ENCODE measurements at regions not wholly inside any gene's neighbourhood (a gene's known extent, or its start where the extent isn't known, plus 50 kb on each side); places are given as distances from the start of the nearest gene placed in this dataset.

- no peak for DNase-seq (ENCODE audit: low read depth)
- TF ChIP-seq MYC (IDR thresholded peaks at IDR 0.05; ENCODE audit: low read depth, low read length) (no peak), CTCF (IDR thresholded peaks at IDR 0.05; ENCODE audit: low read depth, low read length) (no peak), POLR2A (IDR thresholded peaks at IDR 0.05; ENCODE audit: extremely low read depth, insufficient read length) (no peak), MAX (IDR thresholded peaks at IDR 0.05; ENCODE audit: low read depth, low read length) (no peak)
- no peak overlapping the region for H3K4me3 ChIP-seq (ENCODE audit: low read depth, low read length)
These were observed 52.8 kb upstream of the IL1RAPL2 start for GRCh38 chrX:104513162-104513561.

GRCh38 chrX:104510801-104511200 is 55.2 kb upstream of the IL1RAPL2 start:
- DNase-seq (ENCODE audit: low read depth): no peak
- TF ChIP-seq CTCF (IDR thresholded peaks at IDR 0.05; ENCODE audit: low read depth, low read length) (no peak), MYC (IDR thresholded peaks at IDR 0.05; ENCODE audit: low read depth, low read length) (no peak), POLR2A (IDR thresholded peaks at IDR 0.05; ENCODE audit: extremely low read depth, insufficient read length) (no peak), MAX (IDR thresholded peaks at IDR 0.05; ENCODE audit: low read depth, low read length) (no peak)

GRCh38 chrX:104502460-104502859 is 63.5 kb upstream of the IL1RAPL2 start:
- H3K4me3 ChIP-seq (ENCODE audit: low read depth, low read length): no peak overlapping the region
- no peak for TF ChIP-seq POLR2A (IDR thresholded peaks at IDR 0.05; ENCODE audit: extremely low read depth, insufficient read length)
- no peak for TF ChIP-seq MAX (IDR thresholded peaks at IDR 0.05; ENCODE audit: low read depth, low read length)
- no peak for TF ChIP-seq MYC (IDR thresholded peaks at IDR 0.05; ENCODE audit: low read depth, low read length)
- TF ChIP-seq CTCF (IDR thresholded peaks at IDR 0.05; ENCODE audit: low read depth, low read length): no peak
- no peak for DNase-seq (ENCODE audit: low read depth)

More at GRCh38 chrX:104510801-104511200, 55.2 kb upstream of the IL1RAPL2 start:
- H3K4me3 ChIP-seq (ENCODE audit: low read depth, low read length): no peak overlapping the region

GRCh38 chrX:104488811-104489210 is 77.2 kb upstream of the IL1RAPL2 start:
- TF ChIP-seq POLR2A (IDR thresholded peaks at IDR 0.05; ENCODE audit: extremely low read depth, insufficient read length) (no peak), MYC (IDR thresholded peaks at IDR 0.05; ENCODE audit: low read depth, low read length) (no peak), MAX (IDR thresholded peaks at IDR 0.05; ENCODE audit: low read depth, low read length) (no peak), CTCF (IDR thresholded peaks at IDR 0.05; ENCODE audit: low read depth, low read length) (no peak)
- no peak for DNase-seq (ENCODE audit: low read depth)

GRCh38 chrX:104486691-104487090 is 79.3 kb upstream of the IL1RAPL2 start:
- DNase-seq (ENCODE audit: low read depth): no peak
- TF ChIP-seq MAX (IDR thresholded peaks at IDR 0.05; ENCODE audit: low read depth, low read length) (no peak), MYC (IDR thresholded peaks at IDR 0.05; ENCODE audit: low read depth, low read length) (no peak), POLR2A (IDR thresholded peaks at IDR 0.05; ENCODE audit: extremely low read depth, insufficient read length) (no peak), CTCF (IDR thresholded peaks at IDR 0.05; ENCODE audit: low read depth, low read length) (no peak)
- no peak overlapping the region for H3K4me3 ChIP-seq (ENCODE audit: low read depth, low read length)

More at GRCh38 chrX:104488811-104489210, 77.2 kb upstream of the IL1RAPL2 start:
- no peak overlapping the region for H3K4me3 ChIP-seq (ENCODE audit: low read depth, low read length)

Measured in NB4 (cell line).